Endothelial cell of umbilical vein (primary cell): ENCODE measurements at regions not wholly inside any gene's neighbourhood (a gene's known extent, or its start where the extent isn't known, plus 50 kb on each side); places are given as distances from the start of the nearest gene placed in this dataset.

Source experiments
- CTCF ChIP-seq, 2 donors: IDR thresholded peaks; 1 replicate in 1 of 2; 2 replicates in 1 of 2; pipeline ENCODE4 v1.5.1; 2011; ENCODE audit warnings: low read length in 2 of 2, mild to moderate bottlenecking in 2 of 2, moderate library complexity in 2 of 2, control low read depth in 1 of 2, inconsistent platforms in 1 of 2, low read depth in 1 of 2; ENCODE audit not compliant: insufficient read depth in 1 of 2; ENCODE audit errors: extremely low read depth in 1 of 2
- FOS ChIP-seq: IDR thresholded peaks from 2 replicates; pipeline ENCODE4 v1.6.1; 2011; ENCODE audit warnings: mild to moderate bottlenecking, low read length, moderate library complexity, borderline replicate concordance; ENCODE audit not compliant: insufficient read depth
- POLR2AphosphoS5 ChIP-seq: IDR thresholded peaks from 2 replicates; pipeline ENCODE4 v1.6.1; 2012; ENCODE audit warnings: low read depth, mild to moderate bottlenecking, control low read depth, low read length, moderate library complexity; ENCODE audit not compliant: insufficient read depth

GRCh38 chr16:35750157-35750689 is 2290.8 kb downstream of the TP53TG3F start:
- TF ChIP-seq CTCF (IDR thresholded peaks at IDR 0.05; ENCODE audit: extremely low read depth in 1 of 2, insufficient read depth in 1 of 2, low read depth in 1 of 2, low read length in 2 of 2) (no peak), FOS (no peak), POLR2AphosphoS5 (no peak)
